ENCODE measurements at regions not wholly inside any gene's neighbourhood (a gene's known extent, or its start where the extent isn't known, plus 50 kb on each side); places are given as distances from the start of the nearest gene placed in this dataset.

GRCh38 chr1:50271337-50271736 is 151.9 kb downstream of the DMRTA2 start:
- no peak overlapping the region for H3K4me2 ChIP-seq
- H3K9ac ChIP-seq, result no peak overlapping the region
- H3K9me3 ChIP-seq, result no peaks in the 10 kb centered on the region
- DNase-seq, result peak; percentile 80
- WGBS (ENCODE audit: low lambda C conversion rate), result 13% methylated on average over 2 of the region's 2 CpGs
- no peaks in the 10 kb centered on the region for H3K9me2 ChIP-seq
- no peaks in the 10 kb centered on the region for H3K79me2 ChIP-seq (ENCODE audit: insufficient read depth)
- ChIA-PET CTCF (interaction anchor here (0.6 to 5.7 kb wide), 56 partner anchors 8 to 1699 kb away, joined by 3 to 117 read pairs (median 5); partner anchors contain the start of genes AGBL4 and ELAVL4), POLR2A (interaction anchor here (0.8 to 3.7 kb wide), 11 partner anchors 19 to 1352 kb away, joined by 3 to 87 read pairs (median 6); partner anchors contain the start of gene ELAVL4)
- H3K27ac ChIP-seq (ENCODE audit: low read depth in 2 of 2, low read length in 1 of 2), result peak overlapping the region in 1 of 2 experiments; percentile 100; a peak in 3 of 4 replicates
- no peaks in the 10 kb centered on the region for H3F3A ChIP-seq (replicated peaks; ENCODE audit: insufficient read depth)
- no peaks in the 10 kb centered on the region for H3K36me3 ChIP-seq (replicated peaks in 1 of 2; ENCODE audit: control insufficient read depth in 1 of 2, insufficient read depth in 2 of 2, low read length in 1 of 2)
- H3K4me3 ChIP-seq (ENCODE audit: low read depth in 2 of 2, low read length in 1 of 2), result no peak overlapping the region; a peak in 1 of 4 replicates
- no peaks in the 10 kb centered on the region for H3K27me3 ChIP-seq (ENCODE audit: insufficient read depth)
- no peaks in the 10 kb centered on the region for H4K20me1 ChIP-seq (ENCODE audit: insufficient read depth)
- H2AFZ ChIP-seq (ENCODE audit: low read depth), result no peak overlapping the region
- H3K4me1 ChIP-seq (ENCODE audit: control insufficient read depth in 1 of 2, insufficient read depth in 2 of 2, low read depth in 1 of 2, low read length in 1 of 2), result peaks cover 0 to 64% of the 10 kb centered on the region in 2 experiments; a peak in 2 of 4 replicates
- TF ChIP-seq ELF1 (IDR thresholded peaks at IDR 0.05) (no peak), NRF1 (IDR thresholded peaks at IDR 0.05; ENCODE audit: low read depth, low read length) (no peak), USF1 (IDR thresholded peaks at IDR 0.05; ENCODE audit: borderline replicate concordance, low read depth) (no peak), TEAD4 (IDR thresholded peaks at IDR 0.05; ENCODE audit: borderline replicate concordance, insufficient read depth) (no peak), REST (IDR thresholded peaks at IDR 0.05; ENCODE audit: low read depth, low read length) (no peak), SMC3 (IDR thresholded peaks at IDR 0.05; ENCODE audit: low read depth, low read length) (no peak), RCOR1 (IDR thresholded peaks at IDR 0.05; ENCODE audit: low read length) (peak; percentile 90; the same call in 1 of the 2 replicates), RXRA (IDR thresholded peaks at IDR 0.05; ENCODE audit: borderline replicate concordance, low read depth) (no peak), CHD2 (IDR thresholded peaks at IDR 0.05; ENCODE audit: low read length, partially characterized antibody) (peak; percentile 55), TAF1 (IDR thresholded peaks at IDR 0.05; ENCODE audit: borderline replicate concordance, low read depth, low read length) (no peak), ZBTB33 (IDR thresholded peaks at IDR 0.05; ENCODE audit: borderline replicate concordance, low read depth) (no peak), MAX (IDR thresholded peaks at IDR 0.05; ENCODE audit: low read depth) (no peak), RFX5 (IDR thresholded peaks at IDR 0.05; ENCODE audit: low read length) (no peak), MEF2A (IDR thresholded peaks at IDR 0.05; ENCODE audit: borderline replicate concordance, low read depth) (no peak), CTCF (IDR thresholded peaks at IDR 0.05) (no peak), TCF12 (IDR thresholded peaks at IDR 0.05) (peak; percentile 46; the same call in 1 of the 2 replicates), EZH2phosphoT487 (IDR thresholded peaks at IDR 0.05; ENCODE audit: borderline replicate concordance, low read depth) (no peak), MXI1 (IDR thresholded peaks at IDR 0.05; ENCODE audit: low read depth, low read length) (peak; percentile 27; the same call in 1 of the 2 replicates), FOSL2 (IDR thresholded peaks at IDR 0.05; ENCODE audit: borderline replicate concordance, low read depth) (no peak), IRF3 (IDR thresholded peaks at IDR 0.05; ENCODE audit: low read depth, low read length) (no peak), SIN3A (IDR thresholded peaks at IDR 0.05; ENCODE audit: borderline replicate concordance, low read depth, low read length) (no peak), YY1 (IDR thresholded peaks at IDR 0.05; ENCODE audit: low read depth) (no peak), JUND (IDR thresholded peaks at IDR 0.05) (no peak), POLR2AphosphoS5 (IDR thresholded peaks at IDR 0.05; ENCODE audit: low read depth, low read length) (0 out of 2 replicates have a peak, but pooled peaks have one; percentile 15), RAD21 (IDR thresholded peaks at IDR 0.05; ENCODE audit: low read length) (peak; percentile 31; the same call in 1 of the 2 replicates)
